ENCODE measurements at regions not wholly inside any gene's neighbourhood (a gene's known extent, or its start where the extent isn't known, plus 50 kb on each side); places are given as distances from the start of the nearest gene placed in this dataset.

DNA sequence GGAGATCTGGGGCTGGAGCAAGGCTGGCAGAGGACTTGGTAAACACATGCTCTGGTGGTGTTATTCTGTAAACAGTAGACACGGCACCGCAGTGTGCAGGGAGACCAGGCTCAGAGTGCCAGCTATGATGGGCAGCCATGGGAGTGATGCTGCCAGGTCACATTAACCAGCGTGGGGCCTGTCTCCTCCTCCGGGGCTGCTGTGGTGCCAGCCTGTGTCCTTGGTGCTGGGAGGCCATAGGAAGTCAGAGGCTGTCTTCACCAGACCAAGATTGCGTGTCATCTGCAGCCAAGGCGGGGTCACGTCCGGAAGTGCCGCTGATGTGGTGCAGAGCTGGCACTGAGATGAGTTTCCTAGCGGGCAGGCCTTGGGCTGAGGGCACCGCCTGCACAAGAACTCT lies 236.0 kb downstream of the GLRX3 start:
- no peak overlapping the region for H3K4me3 ChIP-seq (ENCODE audit: low read depth in 2 of 2, low read length in 2 of 2)
- ATAC-seq (no peak), DNase-seq (ENCODE audit: low read depth, low spot score) (no peak)
- BruUV-seq (replicated peaks), result no TSS peak
- no peaks in the 10 kb centered on the region; the same call in 1 of the 2 replicates for H3K27me3 ChIP-seq (ENCODE audit: control insufficient read depth, insufficient read depth, low read length)
- in situ Hi-C loops (cut with HindIII; ENCODE audit: low pct_unique_long_range_greater_than_20kb, low sequenced_read_pairs) (no loop called here), intact Hi-C loops (cut with micrococcal nuclease; ENCODE audit: unreplicated experiment) (no loop called here)
- no peaks in the 10 kb centered on the region for H3K9me3 ChIP-seq (ENCODE audit: control insufficient read depth, insufficient read depth, low read depth, low read length)
- ChIA-PET POLR2A (no interaction called here), CTCF (no interaction called here)
- H3K4me1 ChIP-seq (ENCODE audit: control insufficient read depth, insufficient read depth, low read length), result no peaks in the 10 kb centered on the region
- TF ChIP-seq TCF7L2 (IDR thresholded peaks at IDR 0.05; ENCODE audit: low read depth, low read length) (no peak), POLR2AphosphoS5 (IDR thresholded peaks at IDR 0.05; ENCODE audit: low read depth, low read length) (no peak), SIN3A (IDR thresholded peaks at IDR 0.05; ENCODE audit: borderline replicate concordance, insufficient read depth, low read depth, low read length) (no peak)
- TF ChIP-seq, protein P1, sequence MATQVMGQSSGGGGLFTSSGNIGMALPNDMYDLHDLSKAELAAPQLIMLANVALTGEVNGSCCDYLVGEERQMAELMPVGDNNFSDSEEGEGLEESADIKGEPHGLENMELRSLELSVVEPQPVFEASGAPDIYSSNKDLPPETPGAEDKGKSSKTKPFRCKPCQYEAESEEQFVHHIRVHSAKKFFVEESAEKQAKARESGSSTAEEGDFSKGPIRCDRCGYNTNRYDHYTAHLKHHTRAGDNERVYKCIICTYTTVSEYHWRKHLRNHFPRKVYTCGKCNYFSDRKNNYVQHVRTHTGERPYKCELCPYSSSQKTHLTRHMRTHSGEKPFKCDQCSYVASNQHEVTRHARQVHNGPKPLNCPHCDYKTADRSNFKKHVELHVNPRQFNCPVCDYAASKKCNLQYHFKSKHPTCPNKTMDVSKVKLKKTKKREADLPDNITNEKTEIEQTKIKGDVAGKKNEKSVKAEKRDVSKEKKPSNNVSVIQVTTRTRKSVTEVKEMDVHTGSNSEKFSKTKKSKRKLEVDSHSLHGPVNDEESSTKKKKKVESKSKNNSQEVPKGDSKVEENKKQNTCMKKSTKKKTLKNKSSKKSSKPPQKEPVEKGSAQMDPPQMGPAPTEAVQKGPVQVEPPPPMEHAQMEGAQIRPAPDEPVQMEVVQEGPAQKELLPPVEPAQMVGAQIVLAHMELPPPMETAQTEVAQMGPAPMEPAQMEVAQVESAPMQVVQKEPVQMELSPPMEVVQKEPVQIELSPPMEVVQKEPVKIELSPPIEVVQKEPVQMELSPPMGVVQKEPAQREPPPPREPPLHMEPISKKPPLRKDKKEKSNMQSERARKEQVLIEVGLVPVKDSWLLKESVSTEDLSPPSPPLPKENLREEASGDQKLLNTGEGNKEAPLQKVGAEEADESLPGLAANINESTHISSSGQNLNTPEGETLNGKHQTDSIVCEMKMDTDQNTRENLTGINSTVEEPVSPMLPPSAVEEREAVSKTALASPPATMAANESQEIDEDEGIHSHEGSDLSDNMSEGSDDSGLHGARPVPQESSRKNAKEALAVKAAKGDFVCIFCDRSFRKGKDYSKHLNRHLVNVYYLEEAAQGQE (IDR thresholded peaks at IDR 0.05; ENCODE audit: insufficient read depth in 1 of 2, low read depth in 2 of 2, low read length in 1 of 2), result no peak
- TF ChIP-seq, protein P2, sequence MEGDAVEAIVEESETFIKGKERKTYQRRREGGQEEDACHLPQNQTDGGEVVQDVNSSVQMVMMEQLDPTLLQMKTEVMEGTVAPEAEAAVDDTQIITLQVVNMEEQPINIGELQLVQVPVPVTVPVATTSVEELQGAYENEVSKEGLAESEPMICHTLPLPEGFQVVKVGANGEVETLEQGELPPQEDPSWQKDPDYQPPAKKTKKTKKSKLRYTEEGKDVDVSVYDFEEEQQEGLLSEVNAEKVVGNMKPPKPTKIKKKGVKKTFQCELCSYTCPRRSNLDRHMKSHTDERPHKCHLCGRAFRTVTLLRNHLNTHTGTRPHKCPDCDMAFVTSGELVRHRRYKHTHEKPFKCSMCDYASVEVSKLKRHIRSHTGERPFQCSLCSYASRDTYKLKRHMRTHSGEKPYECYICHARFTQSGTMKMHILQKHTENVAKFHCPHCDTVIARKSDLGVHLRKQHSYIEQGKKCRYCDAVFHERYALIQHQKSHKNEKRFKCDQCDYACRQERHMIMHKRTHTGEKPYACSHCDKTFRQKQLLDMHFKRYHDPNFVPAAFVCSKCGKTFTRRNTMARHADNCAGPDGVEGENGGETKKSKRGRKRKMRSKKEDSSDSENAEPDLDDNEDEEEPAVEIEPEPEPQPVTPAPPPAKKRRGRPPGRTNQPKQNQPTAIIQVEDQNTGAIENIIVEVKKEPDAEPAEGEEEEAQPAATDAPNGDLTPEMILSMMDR (IDR thresholded peaks at IDR 0.05), result no peak
- H3K27ac ChIP-seq (ENCODE audit: low read length), result no peak overlapping the region
- H3K36me3 ChIP-seq (ENCODE audit: control insufficient read depth, insufficient read depth, low read length), result no peaks in the 10 kb centered on the region

DNA sequence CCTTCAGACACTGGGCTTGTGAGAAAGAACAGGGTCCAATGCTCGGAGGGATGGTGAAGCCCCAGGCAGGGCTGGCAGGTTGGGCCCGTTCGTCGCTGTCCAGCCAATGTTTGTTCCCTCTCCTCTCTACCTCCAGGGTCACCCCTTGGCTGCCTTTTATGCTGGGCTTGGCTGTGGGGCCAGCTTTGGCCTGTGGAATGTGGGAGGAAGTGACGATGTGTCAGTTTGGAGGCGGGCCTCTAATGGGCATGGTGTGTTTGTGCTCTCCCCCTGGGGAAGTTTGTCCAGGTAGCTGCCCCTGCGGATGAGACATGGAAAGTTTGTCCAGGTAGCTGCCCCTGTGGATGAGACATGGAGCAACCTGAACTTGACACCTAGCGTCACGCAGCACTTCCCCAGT lies 236.7 kb downstream of the GLRX3 start:
- Histone ChIP-seq H3K4me1 (ENCODE audit: control insufficient read depth, insufficient read depth, low read length) (no peaks in the 10 kb centered on the region), H3K36me3 (ENCODE audit: control insufficient read depth, insufficient read depth, low read length) (no peaks in the 10 kb centered on the region), H3K4me3 (ENCODE audit: low read depth in 2 of 2, low read length in 2 of 2) (no peak overlapping the region), H3K27ac (ENCODE audit: low read length) (no peak overlapping the region), H3K9me3 (ENCODE audit: control insufficient read depth, insufficient read depth, low read depth, low read length) (no peaks in the 10 kb centered on the region), H3K27me3 (ENCODE audit: control insufficient read depth, insufficient read depth, low read length) (no peaks in the 10 kb centered on the region; the same call in 1 of the 2 replicates)
- ATAC-seq, result no peak
- POLR2A ChIA-PET, result no interaction called here
- no peak for TF ChIP-seq TCF7L2 (IDR thresholded peaks at IDR 0.05; ENCODE audit: low read depth, low read length)
- no peak for TF ChIP-seq POLR2AphosphoS5 (IDR thresholded peaks at IDR 0.05; ENCODE audit: low read depth, low read length)
- no peak for TF ChIP-seq SIN3A (IDR thresholded peaks at IDR 0.05; ENCODE audit: borderline replicate concordance, insufficient read depth, low read depth, low read length)
- DNase-seq (ENCODE audit: low read depth, low spot score), result no peak
- BruUV-seq (replicated peaks), result no TSS peak
- CTCF ChIA-PET, result no interaction called here
- intact Hi-C loops (cut with micrococcal nuclease; ENCODE audit: unreplicated experiment), result no loop called here
- in situ Hi-C loops (cut with HindIII; ENCODE audit: low pct_unique_long_range_greater_than_20kb, low sequenced_read_pairs), result no loop called here

DNA sequence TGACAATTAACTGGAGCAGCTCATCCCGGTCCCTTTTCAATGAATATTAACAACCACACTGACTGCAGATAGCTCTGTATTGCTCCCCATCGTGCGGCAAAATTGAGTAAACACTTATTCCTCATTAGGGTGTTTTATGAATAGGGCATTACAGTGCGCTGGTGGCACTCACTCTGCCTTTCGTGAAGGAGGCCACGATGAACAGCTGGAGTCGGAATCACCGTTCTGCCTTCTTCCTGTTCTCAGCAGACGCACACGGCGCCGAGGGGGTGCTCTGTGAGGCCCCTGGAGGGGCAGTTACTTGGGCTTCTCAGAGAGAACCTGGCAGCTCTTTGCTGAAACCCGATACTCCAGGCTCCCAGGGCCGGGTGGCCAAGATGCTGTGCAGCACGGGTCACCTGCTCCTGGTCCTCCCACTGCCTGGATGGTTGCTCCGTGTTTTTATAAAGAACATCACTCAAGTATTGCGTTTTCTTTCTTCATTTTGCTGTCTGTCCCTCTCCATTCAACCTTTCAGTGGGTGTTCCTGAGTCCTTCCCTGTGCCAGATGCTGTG lies 241.9 kb downstream of the GLRX3 start:
- Histone ChIP-seq H3K9me3 (ENCODE audit: control insufficient read depth, insufficient read depth, low read depth, low read length) (no peaks in the 10 kb centered on the region), H3K4me3 (ENCODE audit: low read depth in 2 of 2, low read length in 2 of 2) (no peak overlapping the region), H3K27ac (ENCODE audit: low read length) (no peak overlapping the region), H3K36me3 (ENCODE audit: control insufficient read depth, insufficient read depth, low read length) (no peaks in the 10 kb centered on the region), H3K27me3 (ENCODE audit: control insufficient read depth, insufficient read depth, low read length) (no peaks in the 10 kb centered on the region; the same call in 1 of the 2 replicates), H3K4me1 (ENCODE audit: control insufficient read depth, insufficient read depth, low read length) (no peaks in the 10 kb centered on the region)
- TF ChIP-seq TCF7L2 (IDR thresholded peaks at IDR 0.05; ENCODE audit: low read depth, low read length) (no peak), POLR2AphosphoS5 (IDR thresholded peaks at IDR 0.05; ENCODE audit: low read depth, low read length) (no peak), SIN3A (IDR thresholded peaks at IDR 0.05; ENCODE audit: borderline replicate concordance, insufficient read depth, low read depth, low read length) (no peak)
- TF ChIP-seq, protein P2 (IDR thresholded peaks at IDR 0.05), result no peak
- DNase-seq (ENCODE audit: low read depth, low spot score) (no peak), ATAC-seq (no peak)
- CTCF ChIA-PET, result no interaction called here
- intact Hi-C loops (cut with micrococcal nuclease; ENCODE audit: unreplicated experiment) (no loop called here), in situ Hi-C loops (cut with HindIII; ENCODE audit: low pct_unique_long_range_greater_than_20kb, low sequenced_read_pairs) (no loop called here)
- no TSS peak for BruUV-seq (replicated peaks)
- POLR2A ChIA-PET, result no interaction called here
